Breast epithelium (tissue), 3 donors: ENCODE measurements at regions not wholly inside any gene's neighbourhood (a gene's known extent, or its start where the extent isn't known, plus 50 kb on each side); places are given as distances from the start of the nearest gene placed in this dataset.

Source experiments
- CTCF ChIP-seq, 3 donors: fragments of 450-650 bp; IDR thresholded peaks; one replicate each; pipeline ENCODE4 v1.5.1; 2016 to 2017; ENCODE audit warnings: antibody characterized with exemption in 3 of 3, mild to moderate bottlenecking in 3 of 3, moderate library complexity in 3 of 3
- POLR2AphosphoS5 ChIP-seq, 3 donors: sonication (generic); formaldehyde crosslinking; IDR thresholded peaks; one replicate each; pipeline ENCODE4 v1.6.1; 2017; ENCODE audit warnings: antibody characterized with exemption in 3 of 3

GRCh38 chr2:67219651-67220050 lies 177.5 kb upstream of the ETAA1 start:
- TF ChIP-seq POLR2AphosphoS5 (IDR thresholded peaks at IDR 0.05) (no peak), CTCF (IDR thresholded peaks at IDR 0.05) (no peak)
